ENCODE measurements at regions not wholly inside any gene's neighbourhood (a gene's known extent, or its start where the extent isn't known, plus 50 kb on each side); places are given as distances from the start of the nearest gene placed in this dataset.
"Not testable (repeated sequence)": the region's sequence is repeated elsewhere in the genome, so short reads cannot be mapped to it uniquely, and the experiment has no call there.

GRCh38 chr13:112159575-112160547 is 92.9 kb downstream of the SOX1 start:
- intact Hi-C loops (cut with DNase I, micrococcal nuclease), result no loop called here
- ATAC-seq (peak; percentile 100), DNase-seq (peak; percentile 85 to 93 (median 90))
- H3K4me1 ChIP-seq (ENCODE audit: low read depth), result peaks cover 7% of the 10 kb centered on the region
- TF ChIP-seq CTCF (IDR thresholded peaks at IDR 0.05), result no peak
- H3K36me3 ChIP-seq (ENCODE audit: low read depth), result no peaks in the 10 kb centered on the region
- no peaks in the 10 kb centered on the region for H3K9me3 ChIP-seq
- H3K4me3 ChIP-seq, result no peak overlapping the region

- Histone ChIP-seq H3K4me1 (ENCODE audit: low read depth) (peaks cover 7% of the 10 kb centered on the region), H3K4me3 (no peak overlapping the region), H3K36me3 (ENCODE audit: low read depth) (no peaks in the 10 kb centered on the region), H3K9me3 (no peaks in the 10 kb centered on the region)
- intact Hi-C loops (cut with DNase I, micrococcal nuclease), result no loop called here
- ATAC-seq (no peak), DNase-seq (peak in 1 of 3 donors; percentile 10)
- TF ChIP-seq CTCF (IDR thresholded peaks at IDR 0.05), result no peak
These were observed 93.6 kb downstream of the SOX1 start for GRCh38 chr13:112160558-112160957.

GRCh38 chr13:112161521-112162301 is 94.8 kb downstream of the SOX1 start:
- H3K9me3 ChIP-seq, result no peaks in the 10 kb centered on the region
- H3K36me3 ChIP-seq (ENCODE audit: low read depth), result no peaks in the 10 kb centered on the region
- no peak for TF ChIP-seq CTCF (IDR thresholded peaks at IDR 0.05)
- intact Hi-C loops (cut with DNase I, micrococcal nuclease), result no loop called here
- peaks cover 7% of the 10 kb centered on the region for H3K4me1 ChIP-seq (ENCODE audit: low read depth)
- ATAC-seq (no peak), DNase-seq (no peak)
- H3K4me3 ChIP-seq, result no peak overlapping the region

- DNase-seq; intact Hi-C loops (cut with DNase I, micrococcal nuclease); ATAC-seq; H3K4me1 ChIP-seq (ENCODE audit: low read depth); H3K36me3 ChIP-seq (ENCODE audit: low read depth); H3K9me3 ChIP-seq; H3K4me3 ChIP-seq: not testable (repeated sequence)
These were observed 97.0 kb downstream of the SOX1 start for GRCh38 chr13:112163691-112164660.

GRCh38 chr13:112165712-112166111 is 98.8 kb downstream of the SOX1 start:
- Histone ChIP-seq H3K36me3 (ENCODE audit: low read depth) (no peaks in the 10 kb centered on the region), H3K4me1 (ENCODE audit: low read depth) (no peaks in the 10 kb centered on the region), H3K4me3 (no peak overlapping the region), H3K9me3 (no peaks in the 10 kb centered on the region)
- intact Hi-C loops (cut with DNase I, micrococcal nuclease), result no loop called here
- ATAC-seq (no peak), DNase-seq (no peak)
- TF ChIP-seq CTCF (IDR thresholded peaks at IDR 0.05), result no peak
